ENCODE measurements at regions not wholly inside any gene's neighbourhood (a gene's known extent, or its start where the extent isn't known, plus 50 kb on each side); places are given as distances from the start of the nearest gene placed in this dataset.
"Not testable (repeated sequence)": the region's sequence is repeated elsewhere in the genome, so short reads cannot be mapped to it uniquely, and the experiment has no call there.

DNA sequence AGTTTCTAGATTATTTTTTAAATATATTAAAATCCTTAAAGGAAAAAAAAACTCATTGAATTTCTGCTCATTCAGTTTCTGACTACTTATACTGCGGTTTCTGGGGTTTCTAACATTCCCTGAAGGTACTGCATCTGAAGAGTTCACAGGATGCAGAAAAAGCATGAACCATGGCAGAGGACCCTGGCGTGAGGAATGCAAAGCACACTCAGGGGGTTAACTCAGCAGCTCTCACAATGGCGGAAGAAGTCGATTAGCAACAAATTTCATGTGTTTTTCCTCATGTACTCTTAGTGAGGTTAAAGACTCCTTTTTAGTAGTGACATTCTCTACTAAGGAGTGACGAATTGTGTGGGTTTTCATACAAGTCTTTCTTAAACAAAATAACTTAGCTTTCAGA is 975.6 kb downstream of the NCAM2 start:
- no peaks in the 10 kb centered on the region for H3K9me3 ChIP-seq
- no peak overlapping the region for H3K27ac ChIP-seq
- no peak for DNase-seq
- H3K4me1 ChIP-seq = no peaks in the 10 kb centered on the region
- H3K27me3 ChIP-seq = no peaks in the 10 kb centered on the region
- H3K36me3 ChIP-seq = no peaks in the 10 kb centered on the region
- intact Hi-C loops (cut with DNase I; ENCODE audit: low total_unique reads) = no loop called here
- no peak overlapping the region for H3K4me3 ChIP-seq
- TF ChIP-seq, protein P1, sequence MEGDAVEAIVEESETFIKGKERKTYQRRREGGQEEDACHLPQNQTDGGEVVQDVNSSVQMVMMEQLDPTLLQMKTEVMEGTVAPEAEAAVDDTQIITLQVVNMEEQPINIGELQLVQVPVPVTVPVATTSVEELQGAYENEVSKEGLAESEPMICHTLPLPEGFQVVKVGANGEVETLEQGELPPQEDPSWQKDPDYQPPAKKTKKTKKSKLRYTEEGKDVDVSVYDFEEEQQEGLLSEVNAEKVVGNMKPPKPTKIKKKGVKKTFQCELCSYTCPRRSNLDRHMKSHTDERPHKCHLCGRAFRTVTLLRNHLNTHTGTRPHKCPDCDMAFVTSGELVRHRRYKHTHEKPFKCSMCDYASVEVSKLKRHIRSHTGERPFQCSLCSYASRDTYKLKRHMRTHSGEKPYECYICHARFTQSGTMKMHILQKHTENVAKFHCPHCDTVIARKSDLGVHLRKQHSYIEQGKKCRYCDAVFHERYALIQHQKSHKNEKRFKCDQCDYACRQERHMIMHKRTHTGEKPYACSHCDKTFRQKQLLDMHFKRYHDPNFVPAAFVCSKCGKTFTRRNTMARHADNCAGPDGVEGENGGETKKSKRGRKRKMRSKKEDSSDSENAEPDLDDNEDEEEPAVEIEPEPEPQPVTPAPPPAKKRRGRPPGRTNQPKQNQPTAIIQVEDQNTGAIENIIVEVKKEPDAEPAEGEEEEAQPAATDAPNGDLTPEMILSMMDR (IDR thresholded peaks at IDR 0.05) = no peak
- no peak for TF ChIP-seq POLR2A (IDR thresholded peaks at IDR 0.05)

DNA sequence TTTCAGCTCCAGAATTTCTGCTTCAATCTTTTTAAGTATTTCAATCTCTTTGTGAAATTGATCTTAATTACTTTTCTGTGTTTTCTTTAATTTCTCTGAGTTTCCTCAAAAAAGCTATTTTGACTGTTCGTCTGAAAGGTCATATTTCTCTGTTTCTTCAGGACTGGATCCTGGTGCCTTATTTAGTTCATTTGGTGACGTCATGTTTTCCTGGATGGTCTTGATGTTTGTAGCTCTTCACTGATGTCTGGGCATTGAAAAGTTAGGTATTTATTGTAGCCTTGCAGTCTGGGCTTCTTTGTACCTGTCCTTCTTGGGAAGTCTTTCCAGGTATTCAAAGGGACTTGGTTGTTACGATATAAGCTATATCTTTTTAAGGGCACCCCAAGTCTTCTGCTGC is 998.7 kb downstream of the NCAM2 start:
- H3K4me1 ChIP-seq = no peaks in the 10 kb centered on the region
- no peak overlapping the region for H3K4me3 ChIP-seq
- H3K27ac ChIP-seq = no peak overlapping the region
- no peaks in the 10 kb centered on the region for H3K9me3 ChIP-seq
- TF ChIP-seq POLR2A (IDR thresholded peaks at IDR 0.05) = no peak
- TF ChIP-seq, protein P1 (IDR thresholded peaks at IDR 0.05) = no peak
- no peaks in the 10 kb centered on the region for H3K36me3 ChIP-seq
- intact Hi-C loops (cut with DNase I; ENCODE audit: low total_unique reads) = no loop called here
- H3K27me3 ChIP-seq = no peaks in the 10 kb centered on the region
- DNase-seq = no peak

DNA sequence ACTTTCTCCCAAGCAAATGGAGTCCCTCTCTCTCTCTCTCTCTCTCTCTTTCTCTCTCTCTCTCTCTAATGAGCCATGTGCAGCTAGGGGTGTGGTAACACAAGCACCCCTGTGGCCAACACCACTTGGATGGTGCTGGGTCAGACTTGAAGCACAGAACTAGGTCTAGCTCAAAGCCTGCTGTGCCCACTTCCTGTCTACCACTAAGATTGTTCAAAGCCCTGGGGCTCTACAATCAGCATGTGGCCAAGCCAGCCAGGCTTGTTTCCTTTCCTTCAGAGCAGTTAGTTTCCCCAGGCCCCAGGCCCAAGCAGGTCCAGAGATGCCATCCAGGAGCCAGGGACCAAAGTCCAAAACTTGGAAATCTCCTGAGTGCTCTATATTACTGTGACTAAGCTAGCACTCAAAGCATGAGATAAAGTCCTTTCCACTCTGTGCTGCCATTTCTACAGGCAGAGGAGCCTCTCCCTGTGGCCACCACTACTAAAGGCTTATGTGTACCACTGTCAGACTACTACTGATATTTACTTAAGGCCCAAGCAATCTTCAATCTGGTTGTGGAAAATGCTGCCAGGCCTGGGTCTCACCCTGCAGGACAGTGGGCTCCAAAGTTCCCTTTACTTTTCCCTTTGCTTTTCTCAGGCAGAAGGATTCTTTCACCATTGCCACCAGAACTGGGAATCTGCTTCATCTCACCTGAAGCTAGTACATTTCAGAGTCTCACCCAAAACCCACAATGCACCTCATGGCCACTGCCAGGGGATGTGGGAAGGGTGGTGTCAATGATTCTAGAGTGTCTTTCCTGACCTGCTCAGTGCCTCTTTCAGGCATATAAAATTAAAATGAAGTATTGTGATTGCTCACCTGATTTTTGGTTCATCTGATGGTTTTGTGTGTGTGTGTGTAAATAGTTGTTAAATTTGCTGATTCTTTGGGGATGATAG is 999.5 kb downstream of the NCAM2 start:
- H3K27ac ChIP-seq = no peak overlapping the region
- TF ChIP-seq, protein P1 (IDR thresholded peaks at IDR 0.05) = no peak
- no peak for DNase-seq
- H3K4me3 ChIP-seq = no peak overlapping the region
- H3K4me1 ChIP-seq = no peaks in the 10 kb centered on the region
- no peaks in the 10 kb centered on the region for H3K36me3 ChIP-seq
- intact Hi-C loops (cut with DNase I; ENCODE audit: low total_unique reads) = no loop called here
- no peaks in the 10 kb centered on the region for H3K27me3 ChIP-seq
- H3K9me3 ChIP-seq = no peaks in the 10 kb centered on the region

DNA sequence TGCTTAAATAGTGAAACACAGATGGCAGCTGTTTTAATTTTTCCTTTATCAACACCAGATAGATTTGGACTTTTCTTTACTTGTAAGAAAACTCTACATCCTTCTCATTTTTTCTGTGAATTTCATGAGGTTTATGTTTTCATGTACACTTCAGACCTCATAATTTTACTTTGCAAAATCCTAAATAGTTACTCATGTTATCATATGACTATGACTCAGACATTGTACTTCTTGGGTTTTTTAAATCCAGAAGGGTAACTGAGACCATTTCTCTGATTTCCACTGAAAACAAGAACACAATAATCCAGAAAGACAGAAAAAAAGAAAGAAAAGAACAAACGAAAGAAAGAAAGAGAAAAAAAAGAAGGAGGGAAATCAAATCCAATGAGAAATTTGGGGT is 1021.6 kb downstream of the NCAM2 start:
- no peak overlapping the region for H3K27ac ChIP-seq
- no peak for DNase-seq
- H3K36me3 ChIP-seq = no peaks in the 10 kb centered on the region
- no peaks in the 10 kb centered on the region for H3K27me3 ChIP-seq
- TF ChIP-seq, protein P1 (IDR thresholded peaks at IDR 0.05) = no peak
- TF ChIP-seq POLR2A (IDR thresholded peaks at IDR 0.05) = no peak
- intact Hi-C loops (cut with DNase I; ENCODE audit: low total_unique reads) = no loop called here
- no peaks in the 10 kb centered on the region for H3K4me1 ChIP-seq
- no peak overlapping the region for H3K4me3 ChIP-seq
- no peaks in the 10 kb centered on the region for H3K9me3 ChIP-seq

DNA sequence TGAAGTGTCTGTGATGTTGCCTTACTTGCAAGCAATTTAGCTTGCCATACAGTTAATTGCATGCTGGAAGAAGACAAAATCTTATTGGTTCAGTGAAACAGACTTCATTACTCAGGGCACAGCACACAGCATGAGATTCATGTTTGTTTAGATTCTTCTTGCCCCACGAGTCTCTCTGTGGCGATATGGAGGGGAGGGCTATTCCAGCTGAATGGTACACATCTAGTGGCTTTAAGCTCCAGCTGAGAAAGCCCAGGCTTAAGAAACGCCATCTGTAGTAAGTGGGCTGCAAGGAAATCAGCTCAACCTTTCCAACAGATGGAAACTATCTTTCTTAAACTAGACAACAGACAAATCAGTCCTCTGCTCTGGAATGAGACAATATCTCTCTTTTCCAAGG is 1022.0 kb downstream of the NCAM2 start:
- intact Hi-C loops (cut with DNase I; ENCODE audit: low total_unique reads) = no loop called here

DNA sequence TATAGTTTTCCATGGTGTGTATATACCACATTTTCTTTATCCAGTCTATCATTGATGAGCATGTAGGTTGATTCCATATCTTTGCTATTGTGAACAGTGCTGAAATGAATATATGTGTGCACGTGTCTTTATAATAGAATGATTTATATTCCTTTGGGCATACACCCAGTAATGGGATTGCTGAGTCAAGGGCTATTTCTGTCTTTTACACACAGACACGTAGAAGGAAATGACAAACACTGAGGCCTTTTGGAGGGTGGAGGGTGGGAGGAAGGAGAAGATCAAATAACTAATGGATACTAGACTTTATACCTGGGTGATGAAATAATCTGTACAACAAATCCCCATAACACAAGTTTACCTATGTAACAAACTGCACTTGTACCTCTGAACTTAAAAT is 1025.7 kb downstream of the NCAM2 start:
- H3K4me3 ChIP-seq; H3K27ac ChIP-seq; H3K9me3 ChIP-seq; H3K27me3 ChIP-seq; DNase-seq; H3K36me3 ChIP-seq; intact Hi-C loops (cut with DNase I; ENCODE audit: low total_unique reads); H3K4me1 ChIP-seq: not testable (repeated sequence)

More for the DNA sequence above, 1022.0 kb downstream of the NCAM2 start:
- TF ChIP-seq, protein P1 (IDR thresholded peaks at IDR 0.05) = no peak
- TF ChIP-seq POLR2A (IDR thresholded peaks at IDR 0.05) = no peak
- no peak for DNase-seq
- no peak overlapping the region for H3K4me3 ChIP-seq
- no peaks in the 10 kb centered on the region for H3K27me3 ChIP-seq
- H3K27ac ChIP-seq = no peak overlapping the region
- no peaks in the 10 kb centered on the region for H3K36me3 ChIP-seq
- H3K9me3 ChIP-seq = no peaks in the 10 kb centered on the region
- no peaks in the 10 kb centered on the region for H3K4me1 ChIP-seq

Data from uterus (tissue), 3 donors.